Ovary (tissue), 3 donors: ENCODE measurements at regions not wholly inside any gene's neighbourhood (a gene's known extent, or its start where the extent isn't known, plus 50 kb on each side); places are given as distances from the start of the nearest gene placed in this dataset.

Source experiments
- EP300 ChIP-seq: sonication (generic); formaldehyde crosslinking; IDR thresholded peaks from one replicate; pipeline ENCODE4 v1.6.1; 2017; ENCODE audit warnings: antibody characterized with exemption
- POLR2A ChIP-seq: fragments of 450-650 bp; IDR thresholded peaks from one replicate; pipeline ENCODE4 v1.6.1; 2017; ENCODE audit warnings: antibody characterized with exemption, mild to moderate bottlenecking, moderate library complexity
- TF ChIP-seq, protein P1 (sequence below), 3 donors: fragments of 450-650 bp in 2 of 3; fragments of 200-600 bp in 1 of 3; IDR thresholded peaks; one replicate each; pipeline versions ENCODE4 v1.5.1 to v1.8.0; 2016 to 2022; ENCODE audit warnings: antibody characterized with exemption in 3 of 3, mild to moderate bottlenecking in 1 of 3
- donor health status: DM: no; HTN: no; CAD: no.

DNA sequence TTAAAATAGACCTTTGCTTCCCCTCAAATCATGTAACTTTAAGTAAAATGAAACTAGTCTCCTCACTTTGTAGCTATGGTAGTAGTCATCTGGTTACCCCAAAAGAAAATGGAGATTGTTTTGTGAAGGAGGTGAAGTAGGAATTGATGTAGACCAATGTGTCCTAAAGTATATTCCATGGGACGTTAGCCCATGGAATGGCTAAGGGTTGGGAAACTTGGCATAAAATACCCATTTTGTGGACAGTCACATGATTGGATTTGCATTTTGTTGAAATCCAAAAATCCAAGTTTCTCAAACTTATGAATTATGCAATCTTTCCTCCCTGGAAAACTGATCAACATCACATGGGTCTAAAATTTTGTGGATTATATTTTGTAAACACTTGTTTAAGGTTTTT, 290.6 kb downstream of the OSTF1 start:
- TF ChIP-seq, protein P1, sequence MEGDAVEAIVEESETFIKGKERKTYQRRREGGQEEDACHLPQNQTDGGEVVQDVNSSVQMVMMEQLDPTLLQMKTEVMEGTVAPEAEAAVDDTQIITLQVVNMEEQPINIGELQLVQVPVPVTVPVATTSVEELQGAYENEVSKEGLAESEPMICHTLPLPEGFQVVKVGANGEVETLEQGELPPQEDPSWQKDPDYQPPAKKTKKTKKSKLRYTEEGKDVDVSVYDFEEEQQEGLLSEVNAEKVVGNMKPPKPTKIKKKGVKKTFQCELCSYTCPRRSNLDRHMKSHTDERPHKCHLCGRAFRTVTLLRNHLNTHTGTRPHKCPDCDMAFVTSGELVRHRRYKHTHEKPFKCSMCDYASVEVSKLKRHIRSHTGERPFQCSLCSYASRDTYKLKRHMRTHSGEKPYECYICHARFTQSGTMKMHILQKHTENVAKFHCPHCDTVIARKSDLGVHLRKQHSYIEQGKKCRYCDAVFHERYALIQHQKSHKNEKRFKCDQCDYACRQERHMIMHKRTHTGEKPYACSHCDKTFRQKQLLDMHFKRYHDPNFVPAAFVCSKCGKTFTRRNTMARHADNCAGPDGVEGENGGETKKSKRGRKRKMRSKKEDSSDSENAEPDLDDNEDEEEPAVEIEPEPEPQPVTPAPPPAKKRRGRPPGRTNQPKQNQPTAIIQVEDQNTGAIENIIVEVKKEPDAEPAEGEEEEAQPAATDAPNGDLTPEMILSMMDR (IDR thresholded peaks at IDR 0.05): no peak
- TF ChIP-seq POLR2A (no peak), EP300 (no peak)
